Stomach (tissue), 8 donors: ENCODE measurements at regions not wholly inside any gene's neighbourhood (a gene's known extent, or its start where the extent isn't known, plus 50 kb on each side); places are given as distances from the start of the nearest gene placed in this dataset.
A peak's percentile ranks its signal among the peaks of the same experiment; 100 is the strongest.

ENCODE experiments used
- DNase-seq, 2 donors: peaks; one replicate each; pipeline versions ENCODE4 v3.0.0 to v3.0.0-alpha.2; 2013 to 2019
- H3K27ac ChIP-seq, 5 donors: fragments of 200-600 bp in 4 of 5; sonication (generic) in 4 of 5; one replicate each; pipeline ENCODE4 v1.5.1; 2013 to 2019; ENCODE audit warnings: mild to moderate bottlenecking in 1 of 5, moderate library complexity in 1 of 5
- H3K27me3 ChIP-seq, 3 donors: fragments of 200-600 bp; sonication (generic); one replicate each; pipeline ENCODE4 v1.5.1; 2017 to 2019; ENCODE audit warnings: mixed run types in 1 of 3
- H3K36me3 ChIP-seq, 4 donors: fragments of 200-600 bp; sonication (generic); 1 replicate in 3 of 4; 2 replicates in 1 of 4; pipeline ENCODE4 v1.5.1; 2016 to 2019
- H3K4me1 ChIP-seq, 4 donors: fragments of 200-600 bp; sonication (generic); one replicate each; pipeline ENCODE4 v1.5.1; 2016 to 2019
- H3K4me3 ChIP-seq, 4 donors: fragments of 200-600 bp; sonication (generic) in 3 of 4; one replicate each; pipeline ENCODE4 v1.5.1; 2016 to 2019; ENCODE audit warnings: mild to moderate bottlenecking in 1 of 4
- H3K9me3 ChIP-seq, 4 donors: fragments of 200-600 bp; sonication (generic); one replicate each; pipeline ENCODE4 v1.5.1; 2016 to 2019
- EP300 ChIP-seq: sonication (generic); formaldehyde crosslinking; IDR thresholded peaks from one replicate; pipeline ENCODE4 v1.6.1; 2017; ENCODE audit warnings: antibody characterized with exemption
- POLR2A ChIP-seq, 4 donors: fragments of 450-650 bp; IDR thresholded peaks; one replicate each; pipeline ENCODE4 v1.6.1; 2016; ENCODE audit warnings: antibody characterized with exemption in 4 of 4, control low read depth in 2 of 4, mild to moderate bottlenecking in 1 of 4, moderate library complexity in 1 of 4
- POLR2AphosphoS5 ChIP-seq, 3 donors: sonication (generic); formaldehyde crosslinking; IDR thresholded peaks; one replicate each; pipeline ENCODE4 v1.6.1; 2016; ENCODE audit warnings: antibody characterized with exemption in 3 of 3
- whole genome bisulfite sequencing, 5 donors: extraction: QIAGEN DNeasy Blood & Tissue Kit in 3 of 5; methylation state at CpG; one replicate each; pipeline versions ENCODE4 v1.1.5 to v1.1.7; 2013 to 2018; 5-methylcytosine and 5-hydroxymethylcytosine counted together
- intact Hi-C: fragments of 100-400 bp; cut with DNase I; formaldehyde crosslinking; loops from one replicate; pipeline ENCODE4 v1.15.1; 2023; ENCODE audit warnings: low total_unique reads
- TF ChIP-seq, protein P1 (sequence below), 7 experiments: fragments of 450-650 bp in 4 of 7; fragments of 200-600 bp in 3 of 7; sonication (generic) in 3 of 7; IDR thresholded peaks; one replicate each; pipeline ENCODE4 v1.5.1; 2016 to 2019; ENCODE audit warnings: antibody characterized with exemption in 7 of 7, control low read depth in 2 of 7, mild to moderate bottlenecking in 1 of 7
- donor health status: healthy with polysubstance abuse.
- donor health status: Bipolar disorder and iron deficiency.
- donor health status: healthy.

DNA sequence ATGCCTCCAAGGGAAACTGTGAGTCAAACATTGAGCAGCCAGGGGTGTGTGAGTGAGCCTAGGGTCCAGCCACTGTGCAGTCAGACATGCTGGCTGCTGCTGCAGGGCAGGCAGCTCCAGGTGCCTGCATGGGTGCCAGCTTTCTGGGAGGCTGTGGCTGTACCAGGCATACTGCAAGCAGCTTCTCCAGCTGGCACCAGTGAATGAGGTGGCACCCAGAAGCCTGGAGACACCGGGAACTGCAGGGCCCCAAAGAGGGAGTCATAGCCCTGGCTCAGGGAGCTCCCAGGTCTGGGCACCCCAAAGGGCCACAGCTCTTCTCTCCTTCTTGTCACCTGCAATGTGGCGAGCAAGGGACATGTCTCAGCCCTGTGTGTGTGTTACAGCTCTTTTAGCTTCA is 283.2 kb downstream of the RPRM start:
- TF ChIP-seq POLR2A (IDR thresholded peaks at IDR 0.05) (no peak), POLR2AphosphoS5 (IDR thresholded peaks at IDR 0.05) (no peak), EP300 (no peak)
- TF ChIP-seq, protein P1, sequence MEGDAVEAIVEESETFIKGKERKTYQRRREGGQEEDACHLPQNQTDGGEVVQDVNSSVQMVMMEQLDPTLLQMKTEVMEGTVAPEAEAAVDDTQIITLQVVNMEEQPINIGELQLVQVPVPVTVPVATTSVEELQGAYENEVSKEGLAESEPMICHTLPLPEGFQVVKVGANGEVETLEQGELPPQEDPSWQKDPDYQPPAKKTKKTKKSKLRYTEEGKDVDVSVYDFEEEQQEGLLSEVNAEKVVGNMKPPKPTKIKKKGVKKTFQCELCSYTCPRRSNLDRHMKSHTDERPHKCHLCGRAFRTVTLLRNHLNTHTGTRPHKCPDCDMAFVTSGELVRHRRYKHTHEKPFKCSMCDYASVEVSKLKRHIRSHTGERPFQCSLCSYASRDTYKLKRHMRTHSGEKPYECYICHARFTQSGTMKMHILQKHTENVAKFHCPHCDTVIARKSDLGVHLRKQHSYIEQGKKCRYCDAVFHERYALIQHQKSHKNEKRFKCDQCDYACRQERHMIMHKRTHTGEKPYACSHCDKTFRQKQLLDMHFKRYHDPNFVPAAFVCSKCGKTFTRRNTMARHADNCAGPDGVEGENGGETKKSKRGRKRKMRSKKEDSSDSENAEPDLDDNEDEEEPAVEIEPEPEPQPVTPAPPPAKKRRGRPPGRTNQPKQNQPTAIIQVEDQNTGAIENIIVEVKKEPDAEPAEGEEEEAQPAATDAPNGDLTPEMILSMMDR (IDR thresholded peaks at IDR 0.05): no peak
- no peak for DNase-seq

DNA sequence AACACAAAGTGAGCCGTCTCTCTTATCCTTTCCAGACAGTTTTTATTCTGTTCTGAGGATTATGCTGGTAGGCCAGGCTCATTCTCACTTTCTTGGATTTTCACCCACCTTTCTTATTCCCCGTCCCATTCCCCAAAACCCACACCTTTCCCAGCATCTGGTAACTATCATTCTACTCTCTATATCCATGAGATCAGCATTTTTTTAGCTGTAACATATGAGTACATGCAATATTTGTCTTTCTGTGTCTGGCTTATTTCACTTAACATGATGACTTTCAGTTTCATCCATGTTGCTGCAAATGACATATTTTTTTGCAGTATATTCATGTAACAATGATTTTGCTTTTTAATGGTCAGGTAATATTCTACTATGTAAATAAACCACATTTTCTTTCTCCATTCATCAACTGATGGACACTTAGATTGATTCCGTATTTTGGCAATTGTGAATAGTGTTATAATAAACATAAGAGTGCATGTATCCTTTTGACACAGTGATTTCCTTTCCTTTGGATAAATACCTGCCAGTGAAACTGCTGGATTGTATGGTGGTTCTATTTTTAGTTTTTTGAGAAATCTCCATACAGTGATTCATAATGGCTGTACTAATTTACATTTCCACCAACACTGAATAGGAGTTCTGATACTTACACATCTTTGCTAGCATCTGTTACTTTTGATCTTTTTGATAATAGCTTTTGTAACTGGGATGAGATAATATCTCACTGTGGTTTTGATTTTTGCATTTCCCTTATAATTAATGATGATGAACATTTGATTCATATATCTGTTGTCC is 289.3 kb downstream of the RPRM start:
- no peak for DNase-seq
- H3K9me3 ChIP-seq: peaks cover 0 to 25% (median 17%) of the 10 kb centered on the region in 4 donors
- intact Hi-C loops: no loop called here
- TF ChIP-seq, protein P1 (IDR thresholded peaks at IDR 0.05): no peak
- TF ChIP-seq EP300 (no peak), POLR2AphosphoS5 (IDR thresholded peaks at IDR 0.05) (no peak), POLR2A (IDR thresholded peaks at IDR 0.05) (no peak)
- H3K36me3 ChIP-seq: no peaks in the 10 kb centered on the region
- no peak overlapping the region for H3K4me3 ChIP-seq
- no peak overlapping the region for H3K27ac ChIP-seq
- H3K4me1 ChIP-seq: no peaks in the 10 kb centered on the region
- 78 to 88% (median 83%) methylated on average over 3 of the region's 3 CpGs for WGBS, 5 donors
- no peaks in the 10 kb centered on the region for H3K27me3 ChIP-seq

More for the DNA sequence above, 283.2 kb downstream of the RPRM start:
- no peak overlapping the region for H3K27ac ChIP-seq
- peaks cover 6 to 38% (median 21%) of the 10 kb centered on the region in 4 donors for H3K9me3 ChIP-seq
- no peak overlapping the region for H3K4me3 ChIP-seq
- WGBS, 5 donors: 84 to 100% (median 92%) methylated on average over 2 of the region's 2 CpGs; no CpG with 5 or more reads in 1 of the 5 donors
- intact Hi-C loops: no loop called here
- H3K27me3 ChIP-seq: no peaks in the 10 kb centered on the region
- H3K36me3 ChIP-seq: no peaks in the 10 kb centered on the region
- no peaks in the 10 kb centered on the region for H3K4me1 ChIP-seq

DNA sequence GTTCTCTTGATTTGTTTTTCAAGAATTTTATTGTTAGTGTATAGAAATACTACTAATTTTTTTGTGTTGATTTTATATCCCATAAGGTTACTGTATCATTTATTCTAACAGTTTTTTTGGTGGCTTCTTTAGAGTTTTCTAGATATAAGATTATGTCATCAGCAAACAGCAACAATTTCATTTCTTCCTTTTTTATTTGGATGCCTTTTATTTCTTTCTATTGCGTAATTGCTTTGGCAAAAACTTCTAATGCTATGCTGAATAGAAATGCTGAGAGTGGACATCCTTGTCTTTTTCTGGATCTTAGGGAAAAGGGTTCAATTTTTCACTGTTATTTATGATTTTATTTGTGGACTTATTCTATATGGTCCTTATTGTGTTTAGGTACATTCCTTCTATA is 298.8 kb downstream of the RPRM start:
- intact Hi-C loops: no loop called here
- no peaks in the 10 kb centered on the region for H3K36me3 ChIP-seq
- no peak for DNase-seq
- H3K4me1 ChIP-seq: no peaks in the 10 kb centered on the region
- no peak overlapping the region for H3K27ac ChIP-seq
- WGBS, 5 donors: 82 to 100% (median 95%) methylated on average over 1 of the region's 1 CpG
- H3K27me3 ChIP-seq: no peaks in the 10 kb centered on the region
- TF ChIP-seq, protein P1 (IDR thresholded peaks at IDR 0.05): no peak
- no peak for TF ChIP-seq POLR2A (IDR thresholded peaks at IDR 0.05)
- no peak for TF ChIP-seq EP300
- H3K9me3 ChIP-seq: peaks cover 0 to 4% (median under 1%) of the 10 kb centered on the region in 4 donors
- H3K4me3 ChIP-seq: no peak overlapping the region

DNA sequence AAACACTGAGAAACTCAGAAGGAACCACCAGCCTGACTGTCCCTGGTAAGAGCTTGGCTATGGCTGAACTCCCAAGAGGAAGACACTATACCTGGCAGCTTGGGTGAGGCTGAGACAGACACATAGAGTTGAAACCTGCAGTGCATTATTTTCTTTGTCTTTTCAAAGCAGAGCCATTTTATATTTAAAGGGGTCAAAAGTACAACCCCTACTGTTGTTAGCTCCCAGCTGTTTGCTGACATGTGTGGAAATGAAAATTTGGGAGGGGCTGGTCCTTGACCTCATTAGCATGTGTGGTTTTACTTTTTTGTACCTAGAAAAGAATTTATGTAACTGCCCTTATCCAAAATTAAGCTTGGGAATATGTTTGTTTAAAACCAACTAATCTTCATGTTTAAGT is 309.0 kb downstream of the RPRM start:
- peak in 1 of 2 donors; percentile 10 for DNase-seq
- no peaks in the 10 kb centered on the region for H3K36me3 ChIP-seq
- intact Hi-C loops: no loop called here

More for the DNA sequence above, 309.0 kb downstream of the RPRM start:
- TF ChIP-seq EP300 (no peak), POLR2A (IDR thresholded peaks at IDR 0.05) (no peak), POLR2AphosphoS5 (IDR thresholded peaks at IDR 0.05) (no peak)
- TF ChIP-seq, protein P1 (IDR thresholded peaks at IDR 0.05): no peak
- Histone ChIP-seq H3K9me3 (no peaks in the 10 kb centered on the region), H3K4me1 (no peaks in the 10 kb centered on the region), H3K27ac (no peak overlapping the region), H3K27me3 (no peaks in the 10 kb centered on the region), H3K4me3 (no peak overlapping the region)
